Stimulated activated CD8-positive, alpha-beta memory T cell treated with anti-CD3 and anti-CD28 coated beads, Interleukin-12 subunit alpha, Interleukin-12 subunit beta, amount 100 ng/mL, for 4 hours (primary cell): ENCODE measurements at regions not wholly inside any gene's neighbourhood (a gene's known extent, or its start where the extent isn't known, plus 50 kb on each side); places are given as distances from the start of the nearest gene placed in this dataset.
"Not testable (repeated sequence)": the region's sequence is repeated elsewhere in the genome, so short reads cannot be mapped to it uniquely, and the experiment has no call there.

Source experiments
- DNase-seq: peaks from one replicate; pipeline ENCODE4 v3.0.0-alpha.2; 2020; ENCODE audit warnings: low read depth

DNA sequence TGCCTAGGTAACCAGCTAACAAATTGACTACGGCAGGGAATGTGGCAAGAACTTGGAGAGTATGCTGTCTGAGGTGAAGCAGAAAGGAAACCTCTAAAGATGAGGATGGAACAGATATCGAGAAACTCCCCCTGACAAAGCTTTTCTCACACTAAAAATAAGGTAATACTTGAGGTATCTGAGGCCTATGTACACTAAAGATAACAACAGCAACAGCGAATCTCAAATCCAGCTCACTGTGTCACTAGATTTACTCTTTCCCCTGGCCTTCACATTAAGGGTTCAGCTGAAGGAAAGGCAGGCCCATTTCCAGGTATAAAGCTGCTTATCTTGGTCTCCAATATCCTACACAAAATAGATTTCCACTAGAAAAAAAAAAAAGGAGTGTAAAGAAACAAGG is 518.0 kb downstream of the KCNT2 start:
- DNase-seq = no peak

DNA sequence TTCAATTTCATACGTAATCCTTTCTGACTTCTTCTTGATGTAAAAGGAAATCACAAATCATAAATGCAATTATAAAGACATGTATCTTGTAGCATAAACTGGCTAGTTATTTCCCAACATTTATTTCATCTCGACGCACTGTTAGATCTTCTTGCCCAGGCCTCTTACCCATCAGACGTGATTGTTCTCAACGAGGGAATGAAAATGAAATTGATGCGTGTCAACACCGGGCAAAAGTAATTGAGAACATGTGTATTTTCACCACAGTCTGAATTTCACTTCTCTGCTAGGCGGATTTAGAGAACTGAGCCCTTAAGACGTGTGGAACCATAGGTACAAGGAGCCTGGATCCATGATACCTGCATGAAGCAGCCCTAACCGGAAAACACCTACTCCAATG is 519.7 kb downstream of the KCNT2 start:
- DNase-seq = no peak

DNA sequence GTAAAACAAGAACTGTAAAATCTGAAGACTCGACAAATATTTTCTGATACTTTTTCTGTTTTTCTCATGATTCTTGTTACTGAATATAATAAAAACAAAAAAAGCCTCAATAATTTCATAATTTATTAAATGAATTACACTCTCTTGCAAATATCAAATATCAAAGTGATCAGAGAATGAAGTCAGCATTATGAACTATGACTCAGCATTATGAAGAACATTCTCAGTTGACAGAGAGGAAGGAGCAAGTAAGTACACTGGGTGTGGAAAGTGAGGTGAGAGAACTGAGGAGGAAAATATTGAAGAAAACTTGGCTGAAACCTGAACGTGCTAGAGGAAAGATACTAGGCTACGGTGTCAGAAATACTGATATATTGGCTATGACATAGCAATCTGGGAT is 529.5 kb downstream of the KCNT2 start:
- DNase-seq = no peak

DNA sequence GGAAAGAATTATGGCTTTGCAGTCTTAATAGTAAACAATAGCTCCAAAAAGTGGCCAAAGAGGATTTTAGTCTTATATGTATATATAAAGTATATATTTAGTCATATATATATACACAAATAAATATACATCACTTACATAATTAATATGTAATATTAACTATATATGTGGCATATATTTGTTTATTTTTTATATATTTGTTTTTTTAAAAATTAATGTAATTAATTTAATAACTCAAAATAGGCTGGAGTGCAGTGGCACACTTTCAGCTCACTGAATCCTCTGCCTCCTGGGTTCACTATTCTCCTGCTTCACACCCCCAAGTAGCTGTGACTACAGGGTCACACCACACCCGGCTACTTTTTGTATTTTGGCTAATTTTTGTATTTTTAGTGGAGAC is 532.6 kb downstream of the KCNT2 start:
- DNase-seq = no peak

DNA sequence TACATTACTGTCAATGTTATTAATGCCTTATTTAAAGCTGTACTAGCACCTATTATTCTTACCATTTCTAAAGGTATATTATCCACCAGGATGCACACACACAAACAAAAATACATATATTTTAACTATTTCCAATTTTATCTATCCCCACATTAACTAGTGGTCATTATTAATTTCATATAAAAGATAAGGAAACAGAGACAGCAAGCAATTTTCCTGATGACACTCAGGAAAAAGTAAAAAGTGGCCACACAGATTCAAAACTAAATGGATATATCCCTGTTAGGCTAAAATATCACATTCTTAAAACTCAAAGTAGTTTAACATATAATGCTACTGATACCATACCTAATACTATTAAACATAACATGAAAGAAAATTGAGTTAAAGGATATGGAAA is 534.1 kb downstream of the KCNT2 start:
- no peak for DNase-seq

DNA sequence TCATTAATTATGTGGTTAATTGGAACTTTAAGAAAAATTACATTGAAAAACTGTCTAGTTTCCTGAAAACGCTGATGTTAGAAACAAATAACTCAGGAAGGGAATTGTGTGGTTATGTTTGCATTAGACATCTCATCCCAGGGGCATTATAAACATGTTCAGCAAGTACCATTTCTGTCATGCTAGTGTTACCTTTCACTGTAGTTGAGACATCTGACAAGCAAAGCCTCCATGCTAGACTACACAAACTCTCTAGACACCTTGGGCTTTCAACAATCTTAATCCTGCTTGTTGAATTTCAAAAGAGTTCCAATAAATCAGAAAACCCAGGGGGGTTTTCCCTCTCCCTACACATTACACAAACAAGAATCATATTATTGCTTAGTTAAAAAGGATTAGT is 536.8 kb downstream of the KCNT2 start:
- no peak for DNase-seq

DNA sequence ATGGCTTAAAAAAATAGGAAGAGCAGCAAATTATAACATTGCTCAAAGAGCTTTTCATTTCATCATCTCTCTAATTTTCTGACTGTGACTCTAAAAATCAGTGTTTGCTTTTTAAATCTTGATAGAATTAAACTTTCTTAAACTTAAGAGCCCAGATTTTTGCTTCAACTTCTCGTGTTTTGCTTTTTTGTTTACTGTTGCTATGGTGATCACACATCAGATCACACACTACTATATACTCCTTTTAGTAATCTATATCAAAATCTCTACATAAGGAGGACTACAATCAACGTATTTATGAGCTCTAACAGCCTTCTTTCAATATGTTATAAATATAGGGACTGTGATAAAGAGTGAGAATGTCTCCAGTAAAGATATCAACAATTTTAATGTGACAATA is 537.3 kb downstream of the KCNT2 start:
- DNase-seq = no peak

DNA sequence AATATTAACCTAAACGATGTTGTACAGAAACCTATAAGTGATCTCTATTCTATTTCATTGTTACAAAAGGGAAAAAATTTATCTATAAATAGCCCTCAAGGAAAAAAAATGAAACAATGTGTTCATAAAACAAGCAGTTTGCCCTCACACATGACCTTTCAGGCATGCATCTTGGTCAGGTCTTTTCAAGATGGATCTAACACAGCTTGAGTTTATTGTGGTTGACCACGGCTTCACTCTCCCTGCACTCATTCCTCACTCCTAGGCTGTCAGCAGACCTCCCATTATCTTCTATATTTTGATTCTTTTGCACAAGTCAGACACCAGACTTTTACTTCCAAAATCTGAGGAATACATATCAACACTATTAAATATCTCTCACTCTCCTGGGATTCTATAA is 544.3 kb downstream of the KCNT2 start:
- DNase-seq = no peak

DNA sequence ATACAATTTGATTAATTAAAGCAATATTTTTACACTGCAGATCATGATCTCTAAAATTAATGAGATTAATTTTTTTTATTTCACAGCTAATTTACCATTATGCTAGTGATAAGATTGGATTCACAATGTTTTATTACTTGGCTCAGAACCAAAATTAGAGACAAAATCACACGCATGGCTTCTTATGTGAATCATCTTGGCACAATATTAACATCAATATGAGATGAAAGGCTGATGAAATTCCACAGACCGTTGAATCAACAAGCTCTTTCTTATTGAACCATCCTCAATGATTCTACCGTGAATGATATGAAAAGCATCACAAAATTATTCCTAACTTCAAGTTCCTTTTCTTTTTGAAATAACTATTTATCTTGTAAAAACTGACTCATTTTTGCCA is 544.9 kb downstream of the KCNT2 start:
- no peak for DNase-seq

DNA sequence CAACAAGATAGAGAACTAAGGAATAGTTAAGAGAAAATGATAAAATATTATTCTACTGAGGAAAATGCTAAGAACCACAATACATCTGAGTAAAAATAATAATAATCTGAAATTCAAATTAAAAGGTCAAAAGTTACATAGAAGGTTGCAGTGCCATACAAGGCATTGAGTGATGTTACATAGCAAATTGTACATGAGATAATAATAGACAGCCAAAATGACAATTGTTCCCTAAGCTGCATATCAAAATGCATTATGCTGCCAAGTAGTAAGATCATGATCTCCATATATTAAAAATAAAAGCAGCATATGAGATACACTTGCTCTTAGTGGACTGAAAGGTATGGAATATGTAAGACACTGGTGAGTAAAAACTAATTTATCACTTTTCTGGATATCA is 547.7 kb downstream of the KCNT2 start:
- DNase-seq = no peak

DNA sequence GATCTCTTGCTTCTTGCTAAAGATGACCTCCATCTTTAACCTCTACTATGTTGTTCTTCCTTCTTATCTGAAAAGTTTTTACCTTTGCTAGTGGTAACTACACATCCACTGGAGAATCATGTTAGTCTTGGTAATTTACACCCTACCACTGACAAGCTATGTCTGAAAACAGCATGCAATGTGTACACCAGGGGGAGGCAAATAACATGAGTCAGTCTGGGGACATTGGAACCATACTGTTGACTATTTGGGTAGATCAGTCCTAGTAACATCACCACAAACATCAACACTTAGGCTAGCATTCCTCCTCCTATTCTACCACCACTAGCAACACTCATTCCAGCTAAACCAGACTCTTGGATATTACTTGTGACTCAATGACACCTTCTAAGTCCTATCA is 549.0 kb downstream of the KCNT2 start:
- no peak for DNase-seq

DNA sequence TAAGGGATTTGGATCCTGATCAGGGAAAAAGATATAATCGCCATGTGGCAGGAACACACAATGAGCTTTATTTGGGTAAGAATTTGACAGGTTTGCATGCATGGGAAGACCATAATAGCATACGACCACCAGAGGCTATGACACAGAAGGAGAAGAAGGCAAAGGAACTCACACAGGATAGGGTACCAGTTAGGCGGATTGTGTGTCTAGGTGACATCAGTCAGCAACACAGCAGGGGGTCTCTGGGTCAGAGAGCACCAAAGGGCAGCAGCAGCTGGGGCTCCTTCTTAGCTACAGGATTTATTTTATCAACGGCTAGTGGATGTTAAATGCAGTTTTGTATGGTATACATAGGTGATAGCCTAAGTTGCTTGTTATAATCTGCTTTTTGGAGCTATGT is 551.3 kb downstream of the KCNT2 start:
- no peak for DNase-seq

DNA sequence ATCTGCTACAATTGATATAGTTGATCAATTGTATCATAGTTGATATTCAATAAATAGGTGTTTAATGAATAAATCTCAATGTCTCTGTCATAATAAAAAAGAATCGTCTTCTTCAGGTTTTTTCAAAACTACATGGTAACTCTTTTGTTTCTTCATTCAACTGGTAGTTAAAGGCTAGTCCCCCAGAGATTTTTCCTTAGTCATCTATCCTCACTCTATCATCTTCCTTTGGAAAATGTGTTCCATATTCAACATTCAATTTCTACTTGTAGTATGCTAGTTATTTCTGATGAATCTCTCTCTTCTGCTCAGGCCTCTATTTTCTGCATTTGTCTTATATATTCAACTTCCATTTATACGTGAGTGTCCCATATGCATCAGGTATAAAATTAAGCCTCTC is 558.8 kb downstream of the KCNT2 start:
- DNase-seq = no peak

DNA sequence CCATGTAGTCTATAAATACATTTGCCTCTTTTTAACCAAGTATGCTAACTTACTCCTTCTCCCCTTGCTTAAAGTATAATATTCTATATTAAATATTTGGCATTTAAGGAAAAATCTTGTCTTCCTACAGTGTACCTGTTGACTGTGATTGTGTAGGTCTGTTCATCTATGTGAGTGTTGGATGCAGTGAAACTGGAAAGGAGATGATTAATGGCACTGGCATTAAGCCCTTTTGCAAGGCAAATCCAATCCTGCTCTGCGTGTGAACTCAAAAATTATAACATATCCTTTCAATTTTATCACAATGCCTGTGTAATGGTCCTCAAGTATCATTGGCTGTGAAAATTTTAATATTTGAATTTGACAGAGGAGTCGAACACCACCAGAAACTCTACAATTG is 565.0 kb downstream of the KCNT2 start:
- DNase-seq = no peak

DNA sequence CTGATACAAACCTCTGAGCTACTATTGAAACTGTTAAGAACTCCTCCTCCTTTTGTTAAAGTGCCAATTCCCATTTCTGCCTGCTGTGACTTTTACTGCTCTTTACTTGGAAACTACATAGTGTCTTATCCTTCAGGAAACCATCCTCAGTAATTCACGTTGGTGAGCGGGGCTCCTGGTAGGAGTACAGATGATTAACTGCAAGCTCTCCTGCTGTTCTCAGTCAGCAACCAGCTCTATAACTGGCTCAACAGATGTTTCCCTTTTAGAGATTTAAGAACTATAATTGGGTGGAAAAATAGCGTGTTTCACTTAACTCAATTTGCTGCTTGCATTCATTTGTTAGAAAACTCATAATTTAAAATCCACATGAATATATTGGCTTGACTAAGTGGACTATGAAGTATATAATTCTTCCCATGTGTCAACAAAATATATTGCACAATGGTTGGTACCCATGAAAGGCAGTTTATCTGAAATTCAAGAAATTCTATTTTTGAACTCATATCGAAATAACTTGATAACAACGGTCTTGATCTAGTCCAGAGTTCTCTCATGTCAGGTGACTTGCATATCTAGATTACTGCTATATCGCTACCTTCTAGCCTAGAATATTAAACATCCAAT is 574.0 kb downstream of the KCNT2 start:
- DNase-seq = no peak

DNA sequence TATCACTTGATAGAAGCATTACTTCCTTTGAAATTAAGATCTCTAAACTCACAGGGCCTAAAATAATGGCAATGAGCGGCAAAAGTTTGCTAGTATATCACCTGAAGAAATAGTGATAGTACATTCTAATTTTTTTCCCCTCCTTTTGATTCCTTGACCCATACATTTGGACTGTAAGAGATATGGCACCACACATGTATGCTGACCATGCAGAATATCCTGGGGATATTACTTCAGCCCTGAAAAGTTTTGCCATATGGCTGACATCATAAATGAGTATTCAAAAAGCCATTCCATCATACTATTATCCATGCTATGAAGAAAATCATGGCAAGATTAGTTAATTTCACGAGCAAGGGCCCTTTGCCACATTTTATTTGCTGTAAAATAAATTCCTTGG is 576.9 kb downstream of the KCNT2 start:
- not testable (repeated sequence) for DNase-seq

DNA sequence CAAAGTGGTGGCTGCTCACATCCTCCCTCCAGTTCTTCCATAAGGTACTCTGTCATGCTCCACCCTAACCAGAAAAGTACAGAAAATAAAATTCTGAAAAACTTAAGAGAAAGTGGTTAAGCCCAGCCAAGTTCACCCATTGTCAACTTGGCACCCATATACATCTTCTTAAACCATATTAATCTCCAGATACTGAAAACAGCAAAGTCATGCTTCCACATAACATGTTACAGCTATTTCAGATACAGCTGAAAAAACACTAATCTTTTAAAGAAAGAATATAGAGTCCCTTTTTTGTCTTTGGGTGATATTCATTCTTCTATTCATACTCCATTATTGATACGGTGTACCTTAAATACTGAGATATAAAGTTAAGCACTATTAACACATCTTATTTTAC is 577.8 kb downstream of the KCNT2 start:
- no peak for DNase-seq

DNA sequence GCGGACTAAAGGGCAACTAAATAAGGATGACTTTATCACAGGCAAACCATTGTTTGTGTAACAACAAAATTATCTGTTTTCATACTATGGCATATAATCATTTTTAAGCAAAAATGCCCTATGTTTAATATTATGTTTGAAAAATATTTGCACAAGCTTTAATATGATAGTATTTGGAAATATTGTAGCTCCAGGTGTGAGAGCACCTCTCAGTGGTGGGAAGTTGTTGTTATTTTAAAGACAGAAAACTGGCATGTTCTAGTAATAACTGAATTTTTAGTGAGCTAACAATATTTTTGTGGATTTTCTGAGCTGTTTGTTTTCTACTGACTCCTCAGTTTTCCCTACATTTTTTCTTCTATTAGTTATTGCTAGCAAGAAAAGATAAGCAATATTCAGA is 578.8 kb downstream of the KCNT2 start:
- DNase-seq = no peak

DNA sequence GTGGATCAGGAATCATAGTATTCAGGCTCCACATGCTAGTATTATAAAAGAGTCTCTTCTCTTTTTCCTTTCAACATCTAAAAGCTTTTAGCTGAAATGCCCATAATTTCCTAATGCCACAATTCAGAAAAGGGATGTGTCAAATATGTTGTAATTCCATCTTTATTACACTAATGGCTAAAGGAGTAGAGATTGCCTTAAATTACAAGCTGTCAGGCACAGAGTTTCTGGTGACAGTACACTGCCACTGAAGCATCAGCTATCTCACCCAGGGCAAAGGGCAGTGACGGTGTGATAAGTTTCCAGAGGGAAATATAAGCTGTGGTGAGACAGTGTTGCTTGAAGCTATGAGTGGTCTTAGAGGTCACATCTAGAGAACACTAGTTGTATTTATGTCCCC is 581.1 kb downstream of the KCNT2 start:
- DNase-seq = no peak

DNA sequence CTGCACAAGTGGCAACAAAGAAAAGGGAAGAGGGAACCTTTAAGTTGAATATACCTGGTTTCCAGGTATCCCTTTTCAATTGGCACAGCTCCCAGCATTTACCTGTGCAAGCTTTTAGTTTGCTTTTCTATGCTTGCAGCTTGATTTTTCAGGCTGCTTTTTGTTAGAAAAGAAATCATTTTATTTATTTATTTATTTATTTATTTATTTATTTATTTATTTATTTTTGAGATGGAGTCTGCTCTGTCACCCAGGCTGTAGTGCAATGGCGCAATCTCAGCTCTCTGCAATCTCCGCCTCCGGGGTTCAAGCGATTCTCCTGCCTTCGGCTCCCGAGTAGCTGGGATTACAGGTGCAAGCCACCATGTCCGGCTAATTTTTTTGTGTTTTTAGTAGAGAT is 587.1 kb downstream of the KCNT2 start:
- not testable (repeated sequence) for DNase-seq

DNA sequence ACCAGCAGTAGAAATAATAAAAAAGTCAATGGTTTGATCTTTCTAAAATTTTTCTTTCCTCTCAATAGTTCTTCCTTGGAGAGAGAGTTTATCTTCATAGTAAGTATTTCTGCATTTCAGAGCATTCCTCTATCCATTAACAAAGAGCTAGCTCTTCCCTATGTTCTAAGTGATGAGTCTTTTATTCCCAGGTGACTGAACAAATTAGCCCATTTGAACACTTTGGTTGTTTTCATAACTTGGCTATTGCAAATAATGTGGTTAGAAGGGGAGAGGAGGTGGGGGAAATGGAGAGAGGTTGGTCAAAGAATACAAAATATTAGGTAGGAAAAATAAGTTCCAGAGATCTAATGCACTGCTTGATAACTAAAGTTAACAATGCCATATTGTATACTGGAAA is 598.9 kb downstream of the KCNT2 start:
- DNase-seq = no peak

DNA sequence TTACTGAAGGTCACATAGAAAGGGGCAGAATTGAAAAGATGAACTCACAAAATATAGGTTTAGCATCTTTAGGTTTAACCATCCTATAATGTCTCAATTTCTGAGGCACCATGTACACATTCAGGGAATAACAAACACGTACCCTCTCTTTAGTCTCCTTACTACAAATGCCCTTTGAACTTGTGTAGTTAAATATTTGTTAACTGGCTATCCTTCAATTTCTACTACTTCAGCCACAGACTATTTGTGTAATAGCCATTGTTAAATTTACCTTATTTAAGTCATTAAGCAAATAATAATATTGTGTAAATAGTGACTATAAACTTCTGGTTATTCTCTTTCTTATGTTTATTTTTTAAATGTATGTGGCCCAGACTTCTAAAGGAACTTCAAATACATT is 600.5 kb downstream of the KCNT2 start:
- no peak for DNase-seq

DNA sequence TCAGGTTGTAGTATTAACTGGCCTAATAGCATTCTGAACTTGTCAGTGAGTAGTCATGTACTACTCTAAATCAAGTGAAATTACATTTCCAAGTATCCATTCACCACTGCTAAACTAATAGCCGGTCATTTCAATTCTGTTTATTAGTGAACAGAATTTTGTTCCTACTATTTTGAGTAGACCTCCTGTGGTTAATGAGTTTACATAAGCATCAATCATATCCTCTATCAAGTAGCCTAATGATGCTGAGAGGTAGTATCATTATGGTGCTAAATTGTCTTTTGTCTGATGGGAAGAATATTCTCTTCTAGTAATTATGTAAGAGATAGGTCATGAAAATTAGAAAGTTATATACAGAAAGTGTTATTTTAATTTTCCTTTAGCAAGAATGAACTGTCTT is 602.8 kb downstream of the KCNT2 start:
- no peak for DNase-seq

DNA sequence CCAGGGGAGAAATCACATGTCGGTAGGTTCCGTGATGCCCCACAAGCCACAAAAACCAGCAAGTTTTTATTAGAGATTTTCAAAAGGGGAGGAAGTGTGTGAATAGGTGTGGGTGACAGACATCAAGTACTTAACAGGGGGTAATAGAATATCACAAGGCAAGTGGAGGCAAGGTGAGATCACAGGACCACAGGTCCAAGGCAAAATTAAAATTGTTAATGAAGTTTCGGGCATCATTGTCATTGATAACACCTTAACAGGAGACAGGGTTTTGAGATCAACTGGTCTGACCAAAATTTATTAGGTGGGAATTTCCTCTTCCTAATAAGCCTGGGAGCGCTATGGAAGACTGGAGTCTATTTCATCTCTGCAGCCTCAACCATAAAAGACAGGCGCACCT is 603.9 kb downstream of the KCNT2 start:
- not testable (repeated sequence) for DNase-seq

DNA sequence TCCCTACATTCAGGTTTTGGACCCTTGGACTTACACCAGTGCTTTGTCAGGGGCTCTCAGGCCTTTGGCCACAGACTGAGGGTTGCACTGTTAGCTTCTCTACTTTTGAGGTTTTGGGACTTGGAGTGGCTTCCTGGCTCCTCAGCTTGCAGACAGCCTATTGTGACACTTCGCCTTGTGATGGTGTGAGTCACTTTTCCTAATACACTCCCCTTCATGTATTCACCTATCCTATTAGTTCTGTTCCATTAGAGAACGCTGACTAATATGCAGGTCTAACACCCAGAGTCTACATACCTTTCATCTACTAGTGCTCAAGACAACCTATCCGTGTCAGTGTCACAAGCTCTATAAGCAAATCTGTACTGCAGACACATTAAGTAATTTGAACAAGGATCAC is 605.3 kb downstream of the KCNT2 start:
- DNase-seq = no peak
